K562 (cell line): ENCODE measurements at regions not wholly inside any gene's neighbourhood (a gene's known extent, or its start where the extent isn't known, plus 50 kb on each side); places are given as distances from the start of the nearest gene placed in this dataset.

ENCODE experiments used
- ATAC-seq: fragments of 200-7000 bp; cut with Tn5 transposase; 3 replicates; pipeline ENCODE4 v1.9.1; 2020; ENCODE audit warnings: moderate library complexity
- BruUV-seq: library from RNA; stranded (reverse); fragments of 400-500 nt; replicated peaks from 2 replicates; lab custom pipeline; 2021; lab: Mats Ljungman, UMichigan
- CTCF ChIA-PET: fragments of 300-600 bp; formaldehyde crosslinking; extraction: SDS; loops from one replicate; lab custom pipeline; 2021; ENCODE audit warnings: low intra/inter-chr PET ratio; lab: Yijun Ruan, JAX
- POLR2A ChIA-PET: fragments of 300-600, 350-650 bp; sonication (Branson Sonifier 250); formaldehyde crosslinking; extraction: SDS; loops from one replicate; lab custom pipeline; 2021; ENCODE audit warnings: antibody characterized with exemption, inconsistent platforms; lab: Yijun Ruan, JAX
- DNase-seq, 4 experiments: peaks; one replicate each; pipeline versions ENCODE4 v3.0.0 to v3.0.0-alpha.2; 2011 to 2018; ENCODE audit warnings: low spot score in 3 of 4, mixed read lengths in 3 of 4; ENCODE audit errors: extremely low read depth in 1 of 4
- FAIRE-seq: peaks from 2 replicates; lab custom pipeline; 2011; peaks lifted over from hg19 to GRCh38; lab: Jason Lieb, UNC
- H2AFZ ChIP-seq: 2 replicates; pipeline ENCODE4 v1.6.0; 2011; ENCODE audit warnings: low read depth, low read length, control low read depth, inconsistent platforms
- H3K27ac ChIP-seq: fragments of 200-600 bp; 3 replicates; pipeline ENCODE4 v1.8.0; 2011; ENCODE audit warnings: low read depth, mild to moderate bottlenecking, control low read depth, inconsistent platforms, low read length, moderate library complexity, mixed read lengths; ENCODE audit errors: extremely low read depth
- H3K27me3 ChIP-seq, 2 experiments: fragments of 300-600 bp in 1 of 2; 2 replicates in 1 of 2; 3 replicates in 1 of 2; pipeline versions ENCODE4 v1.6.0 to v1.8.0; 2011; ENCODE audit warnings: inconsistent platforms in 2 of 2, low read length in 2 of 2, mild to moderate bottlenecking in 1 of 2, mixed read lengths in 1 of 2, moderate library complexity in 1 of 2; ENCODE audit not compliant: control insufficient read depth in 2 of 2, insufficient read depth in 2 of 2
- H3K36me3 ChIP-seq: fragments of 300-600 bp; 3 replicates; pipeline ENCODE4 v1.8.0; 2011; ENCODE audit warnings: mild to moderate bottlenecking, low read length, inconsistent platforms; ENCODE audit not compliant: control insufficient read depth, insufficient read depth
- H3K4me1 ChIP-seq, 2 experiments: fragments of 200-600 bp in 1 of 2; replicated peaks in 1 of 2; 2 replicates in 1 of 2; 3 replicates in 1 of 2; pipeline versions ENCODE4 v1.5.1 to v1.8.0; 2011; ENCODE audit warnings: inconsistent platforms in 2 of 2, low read length in 2 of 2, mild to moderate bottlenecking in 1 of 2, mixed read lengths in 1 of 2, moderate library complexity in 1 of 2; ENCODE audit not compliant: control insufficient read depth in 2 of 2, insufficient read depth in 2 of 2
- H3K4me2 ChIP-seq: 2 replicates; pipeline ENCODE4 v1.6.1; 2011; ENCODE audit warnings: low read length, control low read depth, inconsistent platforms, mixed read lengths; ENCODE audit not compliant: insufficient read depth
- H3K4me3 ChIP-seq: fragments of 200-600 bp; sonication (generic), shearing (Covaris generic); 2 replicates; pipeline ENCODE4 v1.5.1; 2016; ENCODE audit warnings: control low read depth, inconsistent platforms
- H3K79me2 ChIP-seq: fragments of 200-600 bp; 3 replicates; pipeline ENCODE4 v1.8.0; 2011; ENCODE audit warnings: low read length, inconsistent platforms; ENCODE audit not compliant: control insufficient read depth, insufficient read depth
- H3K9ac ChIP-seq, 2 experiments: 2 replicates each; pipeline versions ENCODE4 v1.6.0 to v1.6.1; 2011; ENCODE audit warnings: low read depth in 2 of 2, low read length in 2 of 2, control low read depth in 1 of 2, inconsistent platforms in 1 of 2, mild to moderate bottlenecking in 1 of 2, mixed read lengths in 1 of 2; ENCODE audit not compliant: insufficient read depth in 1 of 2
- H3K9me1 ChIP-seq: one replicate; pipeline ENCODE4 v1.6.0; 2011; ENCODE audit warnings: inconsistent platforms, mild to moderate bottlenecking, low read length, moderate library complexity; ENCODE audit not compliant: control insufficient read depth, insufficient read depth
- H3K9me3 ChIP-seq: replicated peaks from 2 replicates; pipeline ENCODE4 v1.5.1; 2011; ENCODE audit warnings: low read depth, low read length, inconsistent platforms; ENCODE audit not compliant: control insufficient read depth, insufficient read depth
- H4K20me1 ChIP-seq: replicated peaks from 2 replicates; pipeline ENCODE4 v1.6.1; 2011; ENCODE audit warnings: low read length, inconsistent platforms, mixed read lengths; ENCODE audit not compliant: control insufficient read depth, insufficient read depth
- BDP1 ChIP-seq: IDR thresholded peaks from 3 replicates; pipeline ENCODE4 v1.6.1; 2011; ENCODE audit not compliant: insufficient read length, insufficient read depth
- CBFA2T2 ChIP-seq: fragments of 450-650 bp; conservative IDR thresholded peaks from 2 replicates; pipeline ENCODE4 v1.6.1; 2017; ENCODE audit warnings: mild to moderate bottlenecking
- ELF2 ChIP-seq: fragments of 250-450 bp; sonication (Bioruptor Pico); IDR thresholded peaks from 2 replicates; pipeline ENCODE4 v1.5.0; 2021; ENCODE audit warnings: mild to moderate bottlenecking
- ELK3 ChIP-seq: fragments of 450-650 bp; formaldehyde crosslinking; IDR thresholded peaks from 2 replicates; pipeline ENCODE4 v1.4.0; 2020; ENCODE audit warnings: mild to moderate bottlenecking
- GATAD2A ChIP-seq: fragments of 450-650 bp; IDR thresholded peaks from 2 replicates; pipeline ENCODE4 v1.6.1; 2017
- HDGF ChIP-seq: fragments of 450-650 bp; IDR thresholded peaks from 2 replicates; pipeline ENCODE4 v1.6.1; 2016
- LEF1 ChIP-seq: fragments of 450-650 bp; IDR thresholded peaks from 2 replicates; pipeline ENCODE4 v1.6.1; 2016; ENCODE audit warnings: mild to moderate bottlenecking
- RBFOX2 ChIP-seq: fragments of 200-400 bp; formaldehyde crosslinking; IDR thresholded peaks from 2 replicates; pipeline ENCODE4 v1.6.1; 2017; ENCODE audit warnings: low read depth, mild to moderate bottlenecking, low read length, moderate library complexity
- RBM39 ChIP-seq: fragments of 200-400 bp; formaldehyde crosslinking; optimal IDR thresholded peaks from 2 replicates; pipeline ENCODE3; 2018; ENCODE audit warnings: low read depth, low read length
- ZNF695 ChIP-seq: fragments of 450-650 bp; formaldehyde crosslinking; IDR thresholded peaks from 2 replicates; pipeline ENCODE4 v1.4.0; 2020; ENCODE audit warnings: mild to moderate bottlenecking, moderate library complexity
- WGBS: fragments of 100-300 bp; shearing (Covaris generic); methylation state at CpG from one replicate; pipeline ENCODE4 v1.1.6; 2016; ENCODE audit warnings: low coverage, mixed read lengths; ENCODE audit not compliant: insufficient coverage; ENCODE audit errors: missing lambda C conversion rate; 5-methylcytosine and 5-hydroxymethylcytosine counted together
- in situ Hi-C: fragments of 300-500 bp; cut with MboI; formaldehyde crosslinking; loops from 4 replicates; pipeline ENCODE4 v1.15.0; 2018; ENCODE audit warnings: inconsistent platforms, mixed read lengths
- intact Hi-C: fragments of 100-400 bp; cut with micrococcal nuclease; formaldehyde crosslinking; loops from 2 replicates; pipeline ENCODE4 v1.14.2; 2022
- TF ChIP-seq, protein P1 (sequence below): fragments of 450-650 bp; conservative IDR thresholded peaks from 2 replicates; pipeline ENCODE4 v1.6.1; 2016; ENCODE audit warnings: missing genetic modification characterization, low read depth, mild to moderate bottlenecking, control low read depth, missing compliant biosample characterization
- TF ChIP-seq, protein P2 (sequence below): sonication (generic); formaldehyde crosslinking; IDR thresholded peaks from 2 replicates; pipeline ENCODE4 v1.8.0; 2022; ENCODE audit warnings: missing genetic modification reagents, mild to moderate bottlenecking, moderate library complexity, borderline replicate concordance
- TF ChIP-seq, protein P3 (sequence below): sonication (generic); formaldehyde crosslinking; IDR thresholded peaks from 2 replicates; pipeline ENCODE4 v1.8.1; 2022; ENCODE audit warnings: missing genetic modification reagents

- no peak overlapping the region for H3K4me3 ChIP-seq
- no peak overlapping the region for H3K27ac ChIP-seq
- intact Hi-C loops (no loop called here), in situ Hi-C loops (no loop called here)
- H4K20me1 ChIP-seq, result no peaks in the 10 kb centered on the region
- H3K79me2 ChIP-seq, result no peaks in the 10 kb centered on the region
- H3K36me3 ChIP-seq, result no peaks in the 10 kb centered on the region
- no peak overlapping the region for H3K4me2 ChIP-seq
- no peak for FAIRE-seq
- TF ChIP-seq ZNF695, result no peak
- no peak for TF ChIP-seq ELF2 (CRISPR knock-in tag)
- TF ChIP-seq RBM39, result no peak
- no peak for TF ChIP-seq CBFA2T2
- TF ChIP-seq LEF1, result no peak
- no peak for TF ChIP-seq GATAD2A
- TF ChIP-seq ELK3, result no peak
- no peak for TF ChIP-seq BDP1
- TF ChIP-seq, protein P1, sequence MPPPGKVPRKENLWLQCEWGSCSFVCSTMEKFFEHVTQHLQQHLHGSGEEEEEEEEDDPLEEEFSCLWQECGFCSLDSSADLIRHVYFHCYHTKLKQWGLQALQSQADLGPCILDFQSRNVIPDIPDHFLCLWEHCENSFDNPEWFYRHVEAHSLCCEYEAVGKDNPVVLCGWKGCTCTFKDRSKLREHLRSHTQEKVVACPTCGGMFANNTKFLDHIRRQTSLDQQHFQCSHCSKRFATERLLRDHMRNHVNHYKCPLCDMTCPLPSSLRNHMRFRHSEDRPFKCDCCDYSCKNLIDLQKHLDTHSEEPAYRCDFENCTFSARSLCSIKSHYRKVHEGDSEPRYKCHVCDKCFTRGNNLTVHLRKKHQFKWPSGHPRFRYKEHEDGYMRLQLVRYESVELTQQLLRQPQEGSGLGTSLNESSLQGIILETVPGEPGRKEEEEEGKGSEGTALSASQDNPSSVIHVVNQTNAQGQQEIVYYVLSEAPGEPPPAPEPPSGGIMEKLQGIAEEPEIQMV (tag), result no peak
- TF ChIP-seq, protein P2, sequence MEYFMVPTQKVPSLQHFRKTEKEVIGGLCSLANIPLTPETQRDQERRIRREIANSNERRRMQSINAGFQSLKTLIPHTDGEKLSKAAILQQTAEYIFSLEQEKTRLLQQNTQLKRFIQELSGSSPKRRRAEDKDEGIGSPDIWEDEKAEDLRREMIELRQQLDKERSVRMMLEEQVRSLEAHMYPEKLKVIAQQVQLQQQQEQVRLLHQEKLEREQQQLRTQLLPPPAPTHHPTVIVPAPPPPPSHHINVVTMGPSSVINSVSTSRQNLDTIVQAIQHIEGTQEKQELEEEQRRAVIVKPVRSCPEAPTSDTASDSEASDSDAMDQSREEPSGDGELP, result no peak
- no peak for TF ChIP-seq RBFOX2
- TF ChIP-seq HDGF, result no peak
- TF ChIP-seq, protein P3, sequence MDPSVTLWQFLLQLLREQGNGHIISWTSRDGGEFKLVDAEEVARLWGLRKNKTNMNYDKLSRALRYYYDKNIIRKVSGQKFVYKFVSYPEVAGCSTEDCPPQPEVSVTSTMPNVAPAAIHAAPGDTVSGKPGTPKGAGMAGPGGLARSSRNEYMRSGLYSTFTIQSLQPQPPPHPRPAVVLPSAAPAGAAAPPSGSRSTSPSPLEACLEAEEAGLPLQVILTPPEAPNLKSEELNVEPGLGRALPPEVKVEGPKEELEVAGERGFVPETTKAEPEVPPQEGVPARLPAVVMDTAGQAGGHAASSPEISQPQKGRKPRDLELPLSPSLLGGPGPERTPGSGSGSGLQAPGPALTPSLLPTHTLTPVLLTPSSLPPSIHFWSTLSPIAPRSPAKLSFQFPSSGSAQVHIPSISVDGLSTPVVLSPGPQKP (CRISPR knock-in tag), result no peak
- ChIA-PET POLR2A (no interaction called here), CTCF (no interaction called here)
- no peak for ATAC-seq
- no peak overlapping the region for H2AFZ ChIP-seq
- no TSS peak for BruUV-seq
- H3K9me1 ChIP-seq, result no peaks in the 10 kb centered on the region
- H3K9ac ChIP-seq, result no peak overlapping the region
- WGBS, result no CpG with 5 or more reads among the region's 2 CpGs
- no peak for DNase-seq
- H3K27me3 ChIP-seq, result no peaks in the 10 kb centered on the region
- no peaks in the 10 kb centered on the region for H3K4me1 ChIP-seq
- no peaks in the 10 kb centered on the region for H3K9me3 ChIP-seq
Observed at GRCh38 chrY:19351616-19352015, 392.9 kb downstream of the KDM5D start.
